OCI-LY1 (cell line): ENCODE measurements at regions not wholly inside any gene's neighbourhood (a gene's known extent, or its start where the extent isn't known, plus 50 kb on each side); places are given as distances from the start of the nearest gene placed in this dataset.

Experiments used
- H2AFZ ChIP-seq: fragments of 200-600 bp; sonication (generic), shearing (Covaris generic); 2 replicates; pipeline ENCODE4 v1.6.0; 2014; ENCODE audit warnings: antibody characterized with exemption, mild to moderate bottlenecking, low read length
- H3F3A ChIP-seq: fragments of 200-600 bp; sonication (generic), shearing (Covaris generic); 2 replicates; pipeline ENCODE4 v1.6.0; 2014; ENCODE audit warnings: mild to moderate bottlenecking, antibody characterized with exemption, low read length, moderate library complexity; ENCODE audit not compliant: insufficient read depth
- H3K27ac ChIP-seq: fragments of 200-600 bp; sonication (generic); 2 replicates; pipeline ENCODE4 v1.5.1; 2014; ENCODE audit warnings: low read length, mixed run types, mild to moderate bottlenecking, low read depth; ENCODE audit not compliant: poor library complexity, severe bottlenecking
- H3K27me3 ChIP-seq: fragments of 200-600 bp; sonication (generic); 2 replicates; pipeline ENCODE4 v1.6.0; 2014; ENCODE audit warnings: antibody characterized with exemption, mild to moderate bottlenecking, low read length, moderate library complexity; ENCODE audit not compliant: insufficient read depth
- H3K36me3 ChIP-seq: fragments of 200-600 bp; sonication (generic); 2 replicates; pipeline ENCODE4 v1.6.1; 2014; ENCODE audit warnings: mild to moderate bottlenecking, antibody characterized with exemption, low read length, moderate library complexity, mixed read lengths; ENCODE audit not compliant: insufficient read depth
- H3K4me1 ChIP-seq: fragments of 200-600 bp; sonication (generic); 2 replicates; pipeline ENCODE4 v1.5.1; 2014; ENCODE audit warnings: mild to moderate bottlenecking, low read length, moderate library complexity; ENCODE audit not compliant: insufficient read depth, severe bottlenecking
- H3K4me2 ChIP-seq: fragments of 200-600 bp; sonication (generic), shearing (Covaris generic); 2 replicates; pipeline ENCODE4 v1.6.1; 2014; ENCODE audit warnings: low read length
- H3K4me3 ChIP-seq: fragments of 200-600 bp; sonication (generic); 2 replicates; pipeline ENCODE4 v1.5.1; 2014; ENCODE audit warnings: low read length, low read depth, mild to moderate bottlenecking, mixed read lengths; ENCODE audit not compliant: poor library complexity, severe bottlenecking
- H3K79me2 ChIP-seq: fragments of 200-600 bp; shearing (Covaris generic); 2 replicates; pipeline ENCODE4 v1.6.1; 2016; ENCODE audit warnings: mixed run types, low read length, mixed read lengths; ENCODE audit not compliant: insufficient read depth
- H3K9ac ChIP-seq: fragments of 200-600 bp; sonication (generic), shearing (Covaris generic); 2 replicates; pipeline ENCODE4 v1.6.1; 2014; ENCODE audit warnings: mild to moderate bottlenecking, low read length, mixed read lengths
- H3K9me2 ChIP-seq: fragments of 200-600 bp; sonication (generic), shearing (Covaris generic); 2 replicates; pipeline ENCODE4 v1.6.1; 2014; ENCODE audit warnings: low read depth, mild to moderate bottlenecking, low read length, mixed read lengths
- H3K9me3 ChIP-seq: fragments of 200-600 bp; shearing (Covaris generic); 2 replicates; pipeline ENCODE4 v1.6.1; 2014; ENCODE audit warnings: low read length, mixed read lengths
- H4K20me1 ChIP-seq: fragments of 200-600 bp; sonication (generic), shearing (Covaris generic); 2 replicates; pipeline ENCODE4 v1.6.0; 2016; ENCODE audit warnings: mild to moderate bottlenecking, low read length; ENCODE audit not compliant: insufficient read depth
- CTCF ChIP-seq: fragments of 200-600 bp; sonication (generic), shearing (Covaris generic); IDR thresholded peaks from 2 replicates; pipeline ENCODE4 v1.5.1; 2017; ENCODE audit warnings: mild to moderate bottlenecking, antibody characterized with exemption, low read length, moderate library complexity, mixed read lengths
- EZH2 ChIP-seq: fragments of 200-600 bp; sonication (generic), shearing (Covaris generic); IDR thresholded peaks from 2 replicates; pipeline ENCODE4 v1.8.0; 2017; ENCODE audit warnings: borderline replicate concordance, mixed run types, mild to moderate bottlenecking, antibody characterized with exemption, low read length, moderate library complexity, mixed read lengths

- Histone ChIP-seq H3K4me1 (no peaks in the 10 kb centered on the region), H3K9me3 (no peaks in the 10 kb centered on the region), H3K27ac (no peak overlapping the region), H3K9ac (no peak overlapping the region), H3F3A (no peaks in the 10 kb centered on the region), H3K4me3 (no peak overlapping the region), H3K27me3 (no peaks in the 10 kb centered on the region), H2AFZ (no peak overlapping the region), H3K4me2 (no peak overlapping the region), H3K36me3 (no peaks in the 10 kb centered on the region), H3K79me2 (no peaks in the 10 kb centered on the region), H3K9me2 (no peaks in the 10 kb centered on the region), H4K20me1 (no peaks in the 10 kb centered on the region)
- TF ChIP-seq CTCF (no peak), EZH2 (no peak)
These were observed 339.0 kb upstream of the KIF2A start for GRCh38 chr5:61966997-61967396.

- Histone ChIP-seq H3K4me1 (no peaks in the 10 kb centered on the region), H3F3A (no peaks in the 10 kb centered on the region), H3K36me3 (no peaks in the 10 kb centered on the region), H3K9ac (no peak overlapping the region), H3K9me3 (no peaks in the 10 kb centered on the region), H3K79me2 (no peaks in the 10 kb centered on the region), H4K20me1 (no peaks in the 10 kb centered on the region), H3K27me3 (no peaks in the 10 kb centered on the region), H3K4me2 (no peak overlapping the region), H3K27ac (no peak overlapping the region), H3K9me2 (no peaks in the 10 kb centered on the region), H3K4me3 (no peak overlapping the region), H2AFZ (no peak overlapping the region)
- TF ChIP-seq EZH2 (no peak), CTCF (no peak)
These were observed 338.3 kb upstream of the KIF2A start for GRCh38 chr5:61967681-61968080.

- H3K27ac ChIP-seq, result no peak overlapping the region
- no peak overlapping the region for H3K9ac ChIP-seq
- no peak overlapping the region for H3K4me2 ChIP-seq
- no peaks in the 10 kb centered on the region for H4K20me1 ChIP-seq
- no peaks in the 10 kb centered on the region for H3K27me3 ChIP-seq
- H3K9me2 ChIP-seq, result no peaks in the 10 kb centered on the region
- no peak overlapping the region for H2AFZ ChIP-seq
- no peaks in the 10 kb centered on the region for H3K79me2 ChIP-seq
- no peak for TF ChIP-seq EZH2
- TF ChIP-seq CTCF, result no peak
- no peaks in the 10 kb centered on the region for H3F3A ChIP-seq
- H3K36me3 ChIP-seq, result no peaks in the 10 kb centered on the region
- no peak overlapping the region for H3K4me3 ChIP-seq
- H3K4me1 ChIP-seq, result no peaks in the 10 kb centered on the region
- H3K9me3 ChIP-seq, result no peaks in the 10 kb centered on the region
These were observed 336.7 kb upstream of the KIF2A start for GRCh38 chr5:61969347-61969746.
